H1 (cell line): ENCODE measurements at regions not wholly inside any gene's neighbourhood (a gene's known extent, or its start where the extent isn't known, plus 50 kb on each side); places are given as distances from the start of the nearest gene placed in this dataset.

ENCODE experiments used
- CTCF ChIA-PET: fragments of 300-600 bp; sonication (Branson Sonifier 250); formaldehyde crosslinking; loops from one replicate; lab custom pipeline; 2021; ENCODE audit not compliant: partially characterized antibody; lab: Charles Lee
- POLR2A ChIA-PET: fragments of 300-600 bp; sonication (Branson Sonifier 250); formaldehyde crosslinking; loops from one replicate; lab custom pipeline; 2021; ENCODE audit warnings: inconsistent platforms; ENCODE audit not compliant: partially characterized antibody; lab: Charles Lee
- DNase-seq, 2 experiments: peaks; one replicate each; pipeline versions ENCODE4 v3.0.0 to v3.0.0-alpha.2; 2010 to 2022; ENCODE audit warnings: low spot score in 2 of 2, low read depth in 1 of 2, mixed read lengths in 1 of 2
- FAIRE-seq: peaks from 2 replicates; lab custom pipeline; 2011; peaks lifted over from hg19 to GRCh38; lab: Jason Lieb, UNC
- H2AFZ ChIP-seq: 2 replicates; pipeline ENCODE4 v1.8.1; 2012; ENCODE audit warnings: low read length, inconsistent platforms
- H2AK5ac ChIP-seq: 2 replicates; pipeline ENCODE4 v1.6.1; 2013; ENCODE audit warnings: low read depth, low read length
- H2BK120ac ChIP-seq: replicated peaks from 2 replicates; pipeline ENCODE3; 2013; ENCODE audit warnings: low read depth, low read length, inconsistent platforms
- H2BK12ac ChIP-seq: 2 replicates; pipeline ENCODE4 v1.6.1; 2013; ENCODE audit warnings: low read depth, low read length
- H2BK15ac ChIP-seq: 2 replicates; pipeline ENCODE4 v1.6.1; 2013; ENCODE audit warnings: low read length
- H2BK20ac ChIP-seq: 2 replicates; pipeline ENCODE4 v1.6.1; 2013; ENCODE audit warnings: low read length
- H2BK5ac ChIP-seq: 2 replicates; pipeline ENCODE4 v1.6.1; 2013; ENCODE audit warnings: low read depth, low read length
- H3K14ac ChIP-seq: 2 replicates; pipeline ENCODE4 v1.6.1; 2013; ENCODE audit warnings: inconsistent platforms; ENCODE audit not compliant: insufficient read length
- H3K18ac ChIP-seq: 2 replicates; pipeline ENCODE4 v1.6.1; 2013; ENCODE audit warnings: low read length; ENCODE audit errors: extremely low read depth
- H3K23ac ChIP-seq: 2 replicates; pipeline ENCODE4 v1.6.1; 2013; ENCODE audit warnings: inconsistent platforms; ENCODE audit not compliant: insufficient read length
- H3K23me2 ChIP-seq: 2 replicates; pipeline ENCODE4 v1.6.1; 2013; ENCODE audit warnings: low read depth, low read length
- H3K27ac ChIP-seq: 2 replicates; pipeline ENCODE4 v1.6.1; 2011; ENCODE audit warnings: low read depth, low read length, inconsistent platforms
- H3K27me3 ChIP-seq, 4 experiments: replicated peaks in 1 of 4; 1 replicate in 1 of 4; 2 replicates in 3 of 4; pipeline versions ENCODE4 v1.6.1 to v1.8.1; 2011 to 2013; ENCODE audit warnings: low read length in 3 of 4, mild to moderate bottlenecking in 3 of 4, inconsistent platforms in 2 of 4, mixed read lengths in 2 of 4, moderate library complexity in 1 of 4; ENCODE audit not compliant: control insufficient read depth in 3 of 4, insufficient read depth in 3 of 4; ENCODE audit errors: extremely low read depth in 1 of 4
- H3K36me3 ChIP-seq, 4 experiments: 2 replicates each; pipeline versions ENCODE4 v1.6.1 to v1.8.1; 2011 to 2013; ENCODE audit warnings: mild to moderate bottlenecking in 4 of 4, low read length in 3 of 4, moderate library complexity in 2 of 4, control low read depth in 1 of 4, inconsistent platforms in 1 of 4; ENCODE audit not compliant: insufficient read depth in 4 of 4, control insufficient read depth in 2 of 4
- H3K4ac ChIP-seq: replicated peaks from 2 replicates; pipeline ENCODE3; 2013; ENCODE audit warnings: low read length, low read depth, mixed read lengths, inconsistent platforms; ENCODE audit not compliant: insufficient read length
- H3K4me1 ChIP-seq, 4 experiments: replicated peaks in 1 of 4; 1 replicate in 1 of 4; 2 replicates in 3 of 4; pipeline versions ENCODE4 v1.6.1 to v1.8.1; 2011 to 2013; ENCODE audit warnings: low read length in 3 of 4, inconsistent platforms in 2 of 4, mixed read lengths in 1 of 4; ENCODE audit not compliant: insufficient read depth in 4 of 4, control insufficient read depth in 3 of 4
- H3K4me2 ChIP-seq, 2 experiments: 2 replicates each; pipeline versions ENCODE4 v1.6.1 to v1.8.1; 2011 to 2013; ENCODE audit warnings: low read depth in 2 of 2, low read length in 2 of 2, control low read depth in 1 of 2, inconsistent platforms in 1 of 2, mild to moderate bottlenecking in 1 of 2; ENCODE audit not compliant: insufficient read depth in 1 of 2
- H3K4me3 ChIP-seq, 4 experiments: fragments of 200-600, 300-600 bp in 1 of 4; sonication (generic), shearing (Covaris generic), sonication (Bioruptor Twin) in 1 of 4; 2 replicates each; pipeline versions ENCODE4 v1.5.1 to v1.8.1; 2011 to 2016; ENCODE audit warnings: low read length in 4 of 4, low read depth in 3 of 4, control low read depth in 2 of 4, inconsistent platforms in 2 of 4, mild to moderate bottlenecking in 2 of 4, mixed read lengths in 1 of 4, moderate library complexity in 1 of 4; ENCODE audit not compliant: insufficient read depth in 2 of 4; ENCODE audit errors: extremely low read depth in 1 of 4
- H3K56ac ChIP-seq: replicated peaks from 2 replicates; pipeline ENCODE3; 2013; ENCODE audit warnings: low read depth, mild to moderate bottlenecking, mixed read lengths, low read length, inconsistent platforms; ENCODE audit not compliant: insufficient read length
- H3K79me1 ChIP-seq: 2 replicates; pipeline ENCODE4 v1.6.1; 2013; ENCODE audit warnings: low read depth, low read length, control low read depth
- H3K79me2 ChIP-seq, 2 experiments: 2 replicates each; pipeline versions ENCODE4 v1.6.1 to v1.8.1; 2012 to 2013; ENCODE audit warnings: low read length in 2 of 2, mild to moderate bottlenecking in 2 of 2, inconsistent platforms in 1 of 2; ENCODE audit not compliant: insufficient read depth in 2 of 2, control insufficient read depth in 1 of 2
- H3K9ac ChIP-seq, 4 experiments: replicated peaks in 1 of 4; 1 replicate in 1 of 4; 2 replicates in 3 of 4; pipeline versions ENCODE4 v1.6.1 to v1.8.1; 2011 to 2013; ENCODE audit warnings: low read depth in 3 of 4, low read length in 3 of 4, control low read depth in 2 of 4, mild to moderate bottlenecking in 2 of 4, moderate library complexity in 2 of 4, inconsistent platforms in 1 of 4; ENCODE audit errors: extremely low read depth in 1 of 4
- H3K9me3 ChIP-seq, 2 experiments: 2 replicates each; pipeline versions ENCODE4 v1.6.1 to v1.8.1; 2012 to 2013; ENCODE audit warnings: mild to moderate bottlenecking in 2 of 2, moderate library complexity in 2 of 2, control low read depth in 1 of 2, inconsistent platforms in 1 of 2, low read depth in 1 of 2, low read length in 1 of 2, mixed read lengths in 1 of 2; ENCODE audit not compliant: insufficient read depth in 2 of 2
- H4K20me1 ChIP-seq, 2 experiments: replicated peaks in 1 of 2; 2 replicates each; pipeline versions ENCODE3 to v1.8.1; 2011 to 2013; ENCODE audit warnings: inconsistent platforms in 2 of 2, low read length in 2 of 2, mild to moderate bottlenecking in 1 of 2; ENCODE audit not compliant: insufficient read depth in 2 of 2, control insufficient read depth in 1 of 2
- H4K5ac ChIP-seq: 2 replicates; pipeline ENCODE4 v1.6.1; 2013; ENCODE audit warnings: low read length, low read depth, mixed read lengths, inconsistent platforms; ENCODE audit not compliant: insufficient read length
- H4K8ac ChIP-seq: 2 replicates; pipeline ENCODE4 v1.8.0; 2013; ENCODE audit warnings: mild to moderate bottlenecking, moderate library complexity, low read length, inconsistent platforms; ENCODE audit not compliant: insufficient read depth; ENCODE audit errors: extremely low read depth
- H4K91ac ChIP-seq: replicated peaks from 2 replicates; pipeline ENCODE3; 2013; ENCODE audit warnings: low read length, mixed read lengths, inconsistent platforms; ENCODE audit not compliant: insufficient read length
- BRCA1 ChIP-seq: IDR thresholded peaks from 2 replicates; pipeline ENCODE4 v1.6.1; 2012; ENCODE audit warnings: low read depth, low read length, improper control_type of control experiment
- CHD1 ChIP-seq: IDR thresholded peaks from 2 replicates; pipeline ENCODE4 v1.6.1; 2012; ENCODE audit warnings: low read depth, low read length, improper control_type of control experiment
- CREB1 ChIP-seq: IDR thresholded peaks from 2 replicates; pipeline ENCODE4 v1.6.1; 2012; ENCODE audit warnings: inconsistent platforms
- EZH2 ChIP-seq: fragments of 200-600 bp; sonication (generic); IDR thresholded peaks from 2 replicates; pipeline ENCODE4 v1.7.1; 2012; ENCODE audit warnings: low read depth, mild to moderate bottlenecking, moderate library complexity, low read length, inconsistent platforms; ENCODE audit not compliant: severe bottlenecking
- HDAC2 ChIP-seq, 2 experiments: fragments of 300-600 bp in 1 of 2; sonication (generic) in 1 of 2; IDR thresholded peaks; 2 replicates each; pipeline ENCODE4 v1.6.1; 2011 to 2012; ENCODE audit warnings: low read depth in 2 of 2, low read length in 2 of 2, mild to moderate bottlenecking in 2 of 2, moderate library complexity in 2 of 2, borderline replicate concordance in 1 of 2, inconsistent platforms in 1 of 2
- NRF1 ChIP-seq: IDR thresholded peaks from 2 replicates; pipeline ENCODE4 v1.6.1; 2011; ENCODE audit warnings: mild to moderate bottlenecking, low read depth, low read length, improper control_type of control experiment
- PHF8 ChIP-seq: fragments of 200-600 bp; sonication (generic); conservative IDR thresholded peaks from 2 replicates; pipeline ENCODE4 v1.7.1; 2012; ENCODE audit warnings: low read depth, mild to moderate bottlenecking, inconsistent platforms, low read length, moderate library complexity
- RAD21 ChIP-seq, 2 experiments: IDR thresholded peaks in 1 of 2; conservative IDR thresholded peaks in 1 of 2; 2 replicates each; pipeline ENCODE4 v1.6.1; 2011; ENCODE audit warnings: low read depth in 2 of 2, low read length in 2 of 2, improper control_type of control experiment in 1 of 2, inconsistent platforms in 1 of 2, mild to moderate bottlenecking in 1 of 2, moderate library complexity in 1 of 2
- RNF2 ChIP-seq: fragments of 200-900, 300-1000 bp; sonication (generic); IDR thresholded peaks from 2 replicates; pipeline ENCODE4 v1.7.1; 2016; ENCODE audit warnings: borderline replicate concordance, low read depth, mild to moderate bottlenecking, antibody characterized with exemption, low read length; ENCODE audit not compliant: poor library complexity, severe bottlenecking; ENCODE audit errors: missing control alignments
- SP4 ChIP-seq: IDR thresholded peaks from 2 replicates; pipeline ENCODE4 v1.6.1; 2012; ENCODE audit warnings: low read length, inconsistent platforms
- SUZ12 ChIP-seq: fragments of 200-600 bp; sonication (generic); IDR thresholded peaks from 2 replicates; pipeline ENCODE4 v1.6.1; 2012; ENCODE audit warnings: mild to moderate bottlenecking, inconsistent platforms, low read length, moderate library complexity, mixed read lengths
- TBP ChIP-seq: IDR thresholded peaks from 2 replicates; pipeline ENCODE4 v1.6.1; 2011; ENCODE audit warnings: low read depth, low read length, improper control_type of control experiment
- ZNF274 ChIP-seq: IDR thresholded peaks from 2 replicates; pipeline ENCODE4 v1.7.0; 2012; ENCODE audit warnings: low read length, borderline replicate concordance; ENCODE audit errors: extremely low read depth
- WGBS, 2 experiments: shearing (Covaris generic) in 1 of 2; methylation state at CpG; one replicate each; pipeline versions ENCODE4 v1.1.6 to v1.1.7; 2013 to 2015; ENCODE audit warnings: low lambda C conversion rate in 2 of 2, mixed read lengths in 2 of 2, inconsistent platforms in 1 of 2, low coverage in 1 of 2, missing lambda C conversion rate in 1 of 2; ENCODE audit not compliant: insufficient replicate concordance in 2 of 2, insufficient coverage in 1 of 2, insufficient read length in 1 of 2; ENCODE audit errors: extremely low coverage in 1 of 2, missing lambda C conversion rate in 1 of 2; 5-methylcytosine and 5-hydroxymethylcytosine counted together

GRCh38 chr12:68094645-68095395 lies 64.7 kb downstream of the IFNG start:
- no peak overlapping the region for H4K8ac ChIP-seq
- no peak overlapping the region for H4K91ac ChIP-seq
- 83% methylated on average over 6 of the region's 6 CpGs; no CpG with 5 or more reads in 1 of the 2 experiments for WGBS, 2 experiments
- no peak overlapping the region for H2BK15ac ChIP-seq
- DNase-seq (no peak), FAIRE-seq (no peak)
- no peaks in the 10 kb centered on the region for H3K79me2 ChIP-seq
- no peak overlapping the region for H2AFZ ChIP-seq
- no peaks in the 10 kb centered on the region for H3K9me3 ChIP-seq
- peaks cover 0 to 5% (median 2%) of the 10 kb centered on the region in 4 experiments; a peak in 3 of 7 replicates for H3K4me1 ChIP-seq
- H3K9ac ChIP-seq, result no peak overlapping the region
- no peak overlapping the region for H3K18ac ChIP-seq
- H3K4me3 ChIP-seq, result no peak overlapping the region
- no peak overlapping the region for H3K27ac ChIP-seq
- H2BK12ac ChIP-seq, result no peak overlapping the region
- no peak overlapping the region for H3K23ac ChIP-seq
- H2AK5ac ChIP-seq, result no peak overlapping the region
- H3K56ac ChIP-seq, result no peak overlapping the region
- H2BK120ac ChIP-seq, result no peak overlapping the region
- no peak overlapping the region for H2BK20ac ChIP-seq
- no peaks in the 10 kb centered on the region for H3K27me3 ChIP-seq
- H4K5ac ChIP-seq, result no peak overlapping the region
- H3K79me1 ChIP-seq, result no peaks in the 10 kb centered on the region
- no peak overlapping the region for H3K4ac ChIP-seq
- no peak overlapping the region for H3K14ac ChIP-seq
- H3K23me2 ChIP-seq, result no peaks in the 10 kb centered on the region
- H2BK5ac ChIP-seq, result no peak overlapping the region
- POLR2A ChIA-PET, result no interaction called here
- no peak overlapping the region for H3K4me2 ChIP-seq
- CTCF ChIA-PET, result interaction anchor here (0.7 to 3.2 kb wide), 5 partner anchors 18 to 728 kb away, joined by 3 to 19 read pairs (median 3); no protein-coding TSS in a partner anchor
- no peaks in the 10 kb centered on the region for H3K36me3 ChIP-seq
- no peaks in the 10 kb centered on the region for H4K20me1 ChIP-seq
- no peak for TF ChIP-seq SUZ12
- TF ChIP-seq SP4, result no peak
- TF ChIP-seq NRF1, result no peak
- no peak for TF ChIP-seq CREB1
- TF ChIP-seq RAD21 (IDR thresholded peaks at IDR 0.05 in 1 of 2, conservative IDR thresholded peaks at IDR 0.05 in 1 of 2; ENCODE audit: low read depth in 2 of 2, low read length in 2 of 2), result no peak
- no peak for TF ChIP-seq BRCA1
- TF ChIP-seq ZNF274, result no peak
- no peak for TF ChIP-seq RNF2
- TF ChIP-seq PHF8, result no peak
- no peak for TF ChIP-seq EZH2
- TF ChIP-seq CHD1, result no peak
- TF ChIP-seq TBP, result no peak
- TF ChIP-seq HDAC2 (IDR thresholded peaks at IDR 0.05; ENCODE audit: borderline replicate concordance in 1 of 2, low read depth in 2 of 2, low read length in 2 of 2), result no peak
